GM21619 (cell line): ENCODE measurements at regions not wholly inside any gene's neighbourhood (a gene's known extent, or its start where the extent isn't known, plus 50 kb on each side); places are given as distances from the start of the nearest gene placed in this dataset.

Experiments used
- ATAC-seq: cut with Tn5 transposase; IDR thresholded peaks from one replicate; pipeline ENCODE4 v1.9.1; 2021; ENCODE audit not compliant: unreplicated experiment

DNA sequence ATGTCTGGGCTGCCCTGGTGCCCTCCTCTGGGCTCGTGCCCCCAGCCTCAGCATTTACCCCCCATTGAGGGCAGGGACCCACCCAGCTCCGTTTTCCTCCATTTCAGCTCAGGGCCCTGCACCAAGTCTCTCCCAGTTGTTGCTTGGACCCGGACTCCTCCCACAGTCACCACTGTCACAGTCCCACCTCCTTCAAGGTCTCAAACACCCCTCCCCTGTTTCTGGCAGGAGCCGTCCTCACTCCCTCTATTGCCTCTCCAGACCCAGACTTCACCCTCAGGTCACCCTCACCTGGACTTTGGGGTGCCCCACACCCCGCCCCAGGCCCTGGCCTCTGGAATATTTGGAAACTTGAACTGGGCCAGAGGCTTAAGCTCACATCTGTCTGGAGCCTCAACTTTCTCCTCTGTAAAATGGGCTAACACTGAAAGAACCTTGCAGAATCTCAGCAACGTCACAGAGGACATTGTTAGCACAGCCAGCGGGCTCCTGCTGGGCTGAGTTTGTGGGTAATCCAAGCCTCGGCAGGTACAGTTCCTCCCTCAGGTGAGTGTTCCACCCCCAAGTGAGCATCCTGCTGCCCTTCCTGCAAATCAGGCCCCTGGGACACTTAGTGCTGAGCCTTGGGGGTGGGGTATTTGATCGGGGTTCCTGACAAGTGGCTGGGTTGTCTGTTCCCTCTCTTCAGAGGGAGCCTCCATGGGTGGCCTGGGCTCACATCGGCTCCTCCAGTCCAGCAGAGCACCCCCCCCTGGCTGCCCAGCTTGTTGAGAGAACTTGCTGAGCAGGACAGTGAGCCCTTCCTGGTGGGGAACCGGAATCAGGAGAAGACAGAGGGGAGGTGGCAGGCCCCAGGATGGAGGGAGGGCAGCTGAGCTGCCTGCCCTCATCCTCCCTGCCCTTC, 130.1 kb downstream of the C9orf50 start:
- no peak for ATAC-seq

DNA sequence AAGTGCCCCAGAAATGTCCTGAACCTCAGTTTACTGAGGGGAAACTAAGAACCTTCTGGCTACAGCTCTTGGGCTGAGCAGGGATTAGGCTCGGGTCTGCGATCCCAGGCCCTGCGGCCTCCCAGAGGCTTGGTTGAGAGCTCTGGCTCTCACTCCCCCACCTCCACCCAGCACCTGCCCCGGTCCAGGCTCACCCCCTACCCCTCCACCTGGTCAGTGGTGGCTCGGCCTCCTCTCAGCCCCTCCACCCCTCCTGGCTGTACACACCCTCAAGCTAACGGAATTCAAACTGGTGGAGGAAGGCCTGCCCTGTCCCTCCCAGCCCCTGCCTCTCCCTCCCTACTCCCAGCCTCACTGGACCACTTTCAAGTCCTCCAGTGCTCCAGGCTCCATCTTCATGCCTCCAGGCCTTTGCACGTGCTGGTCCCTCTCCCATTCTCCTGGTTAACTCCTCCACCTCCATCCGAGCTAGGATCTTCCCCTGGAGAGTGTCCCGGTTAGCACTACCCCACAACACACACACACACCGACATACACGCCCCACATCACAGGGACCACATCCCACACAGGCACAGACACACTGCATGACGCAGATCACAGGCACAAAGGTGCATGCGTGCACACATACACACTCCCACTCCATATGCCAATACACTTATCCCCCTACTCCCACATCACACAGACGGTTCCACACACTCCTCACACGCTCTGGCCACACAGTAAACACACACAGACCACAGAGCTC, 130.9 kb downstream of the C9orf50 start:
- no peak for ATAC-seq

DNA sequence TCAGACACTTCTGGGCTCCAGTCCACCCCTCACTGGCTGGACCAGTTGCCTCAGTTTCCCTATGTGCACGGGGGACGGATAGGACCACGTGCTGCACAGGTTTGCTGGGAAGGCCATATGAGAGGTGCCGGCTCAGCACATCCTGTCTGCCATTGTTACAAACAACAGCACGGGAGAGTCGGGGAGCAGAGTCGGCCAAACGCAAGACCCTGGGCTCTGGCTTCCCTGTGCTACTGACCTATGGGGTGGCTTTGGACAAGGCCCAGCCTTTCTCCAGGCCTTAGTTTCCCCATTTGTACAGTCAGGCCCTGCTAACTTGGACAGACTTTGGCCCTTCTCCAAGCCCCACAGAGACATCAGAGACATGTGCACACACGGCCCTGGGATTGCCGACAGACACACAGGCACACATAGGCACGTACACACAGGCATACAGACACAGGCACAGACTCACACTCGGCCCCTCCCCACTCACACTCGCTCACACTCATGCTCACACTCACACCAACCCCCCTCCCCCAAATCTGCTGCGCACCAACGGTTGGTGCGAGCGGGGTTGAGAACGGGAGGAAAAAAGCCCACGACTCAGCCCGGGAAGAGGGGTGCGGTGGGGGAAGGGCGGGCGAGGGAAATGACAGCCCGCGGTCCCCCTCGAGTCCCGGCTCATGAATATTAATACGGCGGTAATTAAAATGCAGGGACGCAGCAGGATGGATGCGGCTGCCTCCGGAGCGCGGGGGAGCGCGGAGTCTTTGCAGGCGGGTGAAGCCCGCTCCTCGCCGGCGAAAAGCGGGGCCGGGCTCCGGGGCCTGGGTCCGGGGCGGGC, 133.0 kb downstream of the C9orf50 start:
- ATAC-seq: peak; percentile 10

DNA sequence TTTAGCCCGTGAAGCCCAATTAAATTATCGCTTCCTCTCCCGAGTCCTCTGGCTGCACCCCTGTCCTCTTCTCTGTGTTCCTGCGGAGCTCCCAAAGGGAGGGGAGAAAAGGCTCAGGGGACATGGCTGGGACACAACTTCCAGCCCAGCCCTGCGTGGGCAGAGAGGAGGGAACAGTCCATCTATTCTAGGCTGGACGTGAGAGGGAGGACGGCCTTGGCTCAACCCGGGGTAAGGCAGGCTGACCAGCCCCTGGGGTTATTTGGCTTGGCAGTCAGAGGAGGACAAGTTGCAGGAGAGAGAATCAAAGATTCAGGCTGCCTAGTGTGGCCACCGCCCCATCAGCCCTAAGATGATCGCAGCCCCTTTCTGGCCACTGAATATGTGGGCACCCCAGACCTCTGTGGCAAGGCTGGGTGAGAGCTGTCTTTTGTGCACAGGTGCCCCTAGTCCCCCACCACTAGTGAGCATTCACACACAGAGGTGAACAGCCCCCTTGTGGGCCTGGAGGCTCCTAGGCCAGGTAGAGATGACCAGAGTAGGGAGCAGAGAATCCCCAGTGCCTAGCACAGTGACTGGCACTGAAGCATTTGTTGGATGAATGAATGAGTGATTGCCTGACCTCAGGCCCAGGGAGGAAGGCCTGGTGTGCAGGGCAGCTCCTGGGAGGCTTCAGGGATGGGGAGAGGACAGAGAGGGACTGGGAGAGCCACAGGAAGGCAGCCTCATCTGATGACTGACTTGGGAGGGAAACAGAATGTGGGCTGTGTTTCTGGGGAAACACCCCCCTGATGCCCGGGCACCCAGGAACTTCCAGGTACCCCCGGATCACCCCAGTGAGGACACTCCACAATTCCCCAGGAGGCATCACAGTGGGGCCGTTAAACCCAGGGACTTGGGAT, 133.9 kb downstream of the C9orf50 start:
- no peak for ATAC-seq

DNA sequence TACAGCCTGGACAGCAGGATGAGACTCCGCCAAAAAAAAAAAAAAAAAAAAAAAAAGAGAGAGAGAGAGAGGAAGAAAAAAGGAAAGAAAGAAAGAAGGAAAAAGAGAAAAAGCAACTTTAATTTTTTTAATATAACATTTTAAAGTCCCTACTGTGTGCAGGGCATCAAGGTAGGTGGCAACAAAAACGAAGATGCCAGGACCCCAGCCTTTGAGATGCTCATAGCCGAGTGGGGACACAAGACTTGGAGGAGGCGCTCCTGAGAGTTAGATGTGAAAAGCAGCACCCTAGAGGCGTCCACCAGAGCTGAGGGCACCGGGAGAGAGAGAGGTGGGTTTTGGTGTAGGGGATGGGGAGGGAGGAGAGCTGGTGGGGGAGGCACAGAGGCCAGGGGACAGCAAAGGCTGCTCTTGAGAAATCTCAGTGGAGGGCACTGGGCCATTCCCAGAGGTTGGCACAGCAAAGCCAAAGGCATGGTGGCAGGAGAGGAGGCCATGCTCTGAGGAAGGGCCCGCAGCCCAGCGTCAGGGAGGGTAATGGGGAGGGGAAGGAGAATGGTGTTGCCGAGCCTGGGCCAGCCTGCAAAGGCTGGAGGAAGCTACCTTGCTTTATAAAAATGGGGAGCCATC, 135.6 kb downstream of the C9orf50 start:
- ATAC-seq: no peak

DNA sequence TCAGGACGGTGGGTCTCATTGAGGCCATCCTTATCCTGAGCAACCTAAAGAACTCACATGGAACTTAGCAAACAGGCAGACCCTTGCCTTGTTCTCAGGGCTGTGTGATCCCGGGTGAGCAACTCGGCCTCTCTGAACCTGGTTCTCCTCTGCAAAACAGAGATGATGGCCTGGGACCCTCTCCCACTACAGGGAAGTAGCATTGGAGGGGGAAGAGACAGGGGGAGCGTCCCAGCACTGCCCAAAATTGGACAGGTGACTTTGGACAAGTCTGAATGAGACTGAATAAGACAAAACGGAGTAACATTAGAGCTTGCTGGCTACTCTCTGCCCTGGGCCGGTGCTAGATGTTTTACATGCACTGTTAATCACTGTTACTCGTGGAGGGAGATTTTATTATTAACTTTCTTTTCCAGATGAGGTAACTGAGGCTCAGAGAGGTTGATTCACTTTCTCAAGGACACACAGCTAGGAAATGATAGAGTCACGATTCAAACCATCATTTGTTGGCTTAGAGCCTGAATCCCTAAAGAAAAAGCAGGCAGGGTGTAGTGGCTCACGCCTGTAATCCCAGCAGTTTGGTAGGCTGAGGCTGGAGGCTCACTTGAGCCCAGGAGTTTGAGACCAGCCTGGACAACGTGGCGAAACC, 136.4 kb downstream of the C9orf50 start:
- ATAC-seq: no peak

DNA sequence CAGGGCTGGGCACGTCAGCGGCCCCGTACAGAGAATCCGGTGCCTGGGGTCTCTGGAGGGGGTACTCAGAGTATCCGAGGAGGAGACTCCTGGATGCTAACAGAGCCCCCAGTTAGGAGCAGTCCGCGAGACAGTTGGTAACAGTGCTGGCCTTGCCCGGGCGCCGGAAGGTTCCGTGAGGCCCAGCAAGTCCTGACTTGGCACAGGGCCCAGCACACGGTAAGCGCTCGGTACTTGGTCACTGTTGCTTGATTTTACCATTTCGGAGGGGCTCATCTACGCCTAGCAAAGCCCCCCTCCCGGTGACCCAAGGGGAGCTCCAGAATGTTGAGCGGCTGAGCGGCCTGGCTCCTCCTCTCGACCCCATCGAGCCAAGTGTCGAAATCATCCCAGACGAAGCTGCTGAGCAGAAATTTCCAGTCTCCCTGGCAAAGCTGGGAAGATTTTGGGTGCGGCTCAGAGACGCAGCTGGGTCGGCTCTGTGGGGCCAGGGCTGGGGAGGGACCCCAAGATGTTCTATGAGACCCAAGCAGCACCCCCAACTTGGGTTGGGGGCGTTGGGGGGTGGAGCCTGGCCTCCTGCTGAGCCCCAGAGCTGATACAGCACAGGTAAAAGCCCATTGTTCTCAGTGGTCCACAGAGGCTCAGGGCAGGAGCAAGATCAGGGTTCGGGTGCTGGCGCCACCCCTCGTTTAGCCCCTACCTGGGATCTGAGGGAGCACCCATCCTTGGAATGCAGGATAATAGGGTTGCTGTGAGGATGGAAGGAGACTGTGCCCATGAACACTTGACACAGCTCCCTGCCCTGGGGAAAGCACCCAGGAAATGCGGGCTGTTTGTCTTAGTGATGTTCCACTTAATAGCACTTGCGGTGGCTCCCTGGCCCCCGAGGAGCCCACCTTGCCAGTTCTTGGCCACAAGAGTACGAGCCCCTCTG, 137.2 kb downstream of the C9orf50 start:
- ATAC-seq: no peak

DNA sequence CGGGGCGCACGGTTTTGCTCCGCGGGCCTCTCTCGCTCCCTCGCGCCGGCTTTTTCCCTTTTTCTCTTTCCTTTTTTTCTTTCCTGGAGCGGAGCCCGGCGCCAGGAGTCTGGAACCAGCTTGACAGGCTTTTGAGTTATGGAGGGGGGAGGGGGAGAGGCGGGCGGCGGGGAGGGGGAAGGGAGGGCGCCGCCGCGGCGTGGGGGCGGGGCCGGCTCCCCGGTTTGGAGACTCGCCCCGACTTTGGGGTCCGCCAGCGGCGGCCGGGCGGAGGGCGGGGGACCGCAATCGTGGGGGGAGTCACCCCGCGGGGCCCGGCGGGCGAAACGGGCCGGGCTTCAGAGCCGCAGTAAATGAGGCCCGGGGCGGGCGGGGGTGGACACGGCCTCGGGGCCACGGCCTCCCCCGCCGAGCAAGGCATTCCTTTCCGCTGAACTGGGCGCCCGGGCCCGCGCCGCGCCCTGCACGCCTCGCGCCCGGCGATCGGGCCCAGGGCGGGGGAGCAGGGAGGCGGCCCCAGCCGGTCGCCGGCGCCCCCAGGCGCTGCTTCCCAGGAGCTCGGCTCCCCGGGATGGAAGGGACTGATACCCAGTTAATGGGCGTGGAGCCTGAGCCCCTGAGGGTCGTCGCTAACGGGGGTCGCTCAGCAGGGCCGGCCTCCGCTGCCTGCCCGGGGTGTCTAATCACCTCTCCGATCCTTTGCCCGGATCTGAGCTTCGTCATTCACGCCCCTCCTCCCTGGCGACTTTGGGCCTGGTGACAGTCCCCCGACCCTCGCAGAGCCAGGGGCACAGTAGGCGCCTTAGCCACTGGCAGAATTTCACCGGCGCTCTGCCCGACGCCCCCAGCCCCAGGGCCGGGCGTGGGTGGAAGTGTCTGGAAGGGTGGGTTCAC, 138.1 kb downstream of the C9orf50 start:
- ATAC-seq: no peak

DNA sequence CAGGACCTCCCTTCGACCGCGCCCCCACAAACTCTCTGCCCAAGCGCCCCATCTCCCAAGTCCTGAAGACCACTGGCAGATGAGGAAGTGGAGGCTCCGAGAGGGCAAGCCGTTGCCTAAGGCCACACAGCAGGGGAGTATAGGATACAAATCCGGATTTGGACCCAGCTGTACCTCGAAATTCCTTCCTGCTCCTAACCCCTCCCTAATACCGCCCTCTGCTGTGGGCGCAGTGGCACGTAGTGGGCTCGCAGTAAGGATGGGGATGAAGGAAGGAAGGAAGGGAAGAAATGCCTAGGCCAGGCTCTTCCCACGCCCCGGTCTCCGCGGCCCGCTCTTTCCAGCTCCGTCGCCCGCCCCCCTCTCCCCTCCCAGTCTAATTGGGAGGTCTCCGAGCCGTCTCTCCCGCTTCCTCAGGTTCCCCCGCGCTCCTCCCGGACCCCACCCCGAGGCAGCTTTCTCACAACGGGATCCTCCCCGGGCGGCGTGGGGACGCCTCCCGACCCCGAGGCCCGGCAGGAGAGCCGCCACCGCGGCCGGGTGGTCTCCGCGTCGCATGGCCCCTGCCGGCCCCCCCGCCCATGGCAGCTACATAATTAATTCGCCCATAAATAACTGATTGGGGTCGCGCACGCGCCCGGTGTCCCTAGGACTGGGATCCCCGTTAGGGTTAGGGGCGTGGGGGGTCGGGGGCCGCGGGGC, 138.9 kb downstream of the C9orf50 start:
- ATAC-seq: no peak

DNA sequence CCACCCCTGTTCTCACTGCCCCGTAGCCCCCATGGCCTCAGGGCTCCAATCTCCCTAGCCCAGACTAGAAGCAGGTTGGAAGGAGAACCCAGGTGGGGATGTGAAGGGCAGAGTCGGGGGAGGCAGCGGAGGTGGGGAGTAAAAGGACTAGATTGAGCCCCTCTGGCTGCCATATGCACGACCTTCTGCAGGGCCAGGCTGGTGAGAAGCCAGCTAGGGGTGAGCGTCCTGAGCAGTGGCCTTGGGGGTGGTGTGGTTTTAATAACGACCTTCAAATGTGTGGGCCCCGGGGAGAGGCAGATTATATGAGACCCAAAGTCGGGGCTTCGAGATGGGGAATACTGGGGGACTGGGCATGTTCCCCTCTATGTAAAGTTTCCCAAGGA, 139.5 kb downstream of the C9orf50 start:
- no peak for ATAC-seq

DNA sequence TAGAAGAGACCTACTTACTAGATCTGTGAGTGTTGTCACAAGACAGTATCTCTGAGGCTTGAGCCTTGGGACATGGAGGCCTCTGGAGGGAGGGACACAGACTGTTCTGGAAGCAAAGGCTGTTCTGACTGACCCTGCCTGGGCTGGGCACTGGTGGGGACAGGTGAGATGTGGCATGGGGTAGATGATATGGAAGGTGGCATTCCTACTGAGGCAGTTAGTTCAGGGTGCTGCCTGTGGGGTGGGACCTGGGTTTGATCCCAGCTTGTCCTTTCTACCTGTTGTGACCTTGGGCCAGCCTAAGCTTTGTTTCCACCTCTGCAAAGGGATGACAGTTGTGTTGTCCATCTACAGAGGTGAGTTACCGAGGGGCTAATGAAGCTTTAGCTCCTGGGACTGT, 140.2 kb downstream of the C9orf50 start:
- no peak for ATAC-seq

DNA sequence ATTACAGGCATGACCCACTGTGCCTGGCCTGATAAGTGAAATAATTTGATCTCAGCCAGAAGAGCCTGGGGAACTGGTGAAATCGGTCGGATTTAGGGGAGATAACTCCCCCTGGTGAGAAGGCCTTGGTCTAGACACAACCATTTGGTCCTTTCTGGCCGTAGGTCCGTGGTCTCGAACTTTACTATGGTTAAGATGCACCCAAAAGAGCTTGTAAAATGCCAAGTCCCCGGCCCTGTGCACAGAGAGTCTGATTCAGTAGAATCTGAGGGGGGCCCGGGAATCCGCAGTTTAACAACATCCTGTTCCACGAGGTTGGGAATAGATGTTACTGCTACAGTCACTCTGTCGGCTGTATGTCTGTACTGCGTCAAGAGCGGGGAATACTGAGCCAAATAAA, 140.7 kb downstream of the C9orf50 start:
- ATAC-seq: no peak

DNA sequence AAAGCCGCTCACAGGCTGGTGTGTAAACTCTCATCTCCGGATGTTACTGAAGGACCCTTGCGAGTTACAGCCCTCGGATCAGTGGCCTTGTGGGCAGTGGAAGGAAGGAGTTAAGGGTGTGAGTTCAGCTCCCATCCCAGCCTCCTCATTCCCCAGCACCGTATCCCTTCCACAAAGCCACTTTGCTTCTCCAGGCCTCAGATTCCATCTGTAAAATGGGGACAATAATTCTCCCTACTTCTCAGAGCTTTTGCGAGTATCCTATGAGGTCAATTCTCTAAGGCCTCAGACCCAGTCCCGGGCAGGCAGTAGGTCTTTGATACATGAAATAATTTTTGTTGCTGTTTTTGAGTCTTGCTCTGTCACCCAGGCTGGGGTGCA, 141.3 kb downstream of the C9orf50 start:
- no peak for ATAC-seq

DNA sequence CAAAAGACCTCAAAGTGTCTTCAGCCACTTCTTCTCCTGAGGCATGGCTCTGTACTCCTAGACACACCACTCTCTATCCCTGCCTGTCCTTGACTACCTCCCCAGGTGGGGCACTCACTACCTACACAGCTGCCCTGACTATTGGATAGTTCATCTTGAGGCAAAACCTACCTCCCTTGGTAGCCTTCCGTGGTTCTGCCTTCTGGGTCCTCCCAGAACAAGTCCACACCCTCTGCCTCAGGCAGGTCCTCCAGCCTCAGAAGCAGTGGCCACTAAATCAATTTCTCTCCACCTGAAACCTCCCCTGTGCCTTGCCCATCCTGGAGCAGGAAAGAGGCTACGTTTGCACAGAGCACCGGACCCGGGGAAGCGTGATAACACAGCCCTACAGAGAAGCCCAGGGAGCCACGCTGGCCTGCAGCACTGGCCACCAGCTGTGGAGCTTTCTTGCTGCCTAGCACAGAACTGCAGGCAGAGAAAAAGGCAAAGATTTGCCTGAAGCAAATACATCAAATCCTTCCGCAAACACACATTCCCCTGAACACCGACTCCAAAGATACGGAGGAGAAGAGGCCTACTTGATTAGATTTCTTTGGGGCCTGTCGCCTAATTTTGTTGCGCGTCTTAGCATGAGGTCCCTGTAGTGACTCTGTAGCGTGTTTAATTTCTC, 141.8 kb downstream of the C9orf50 start:
- no peak for ATAC-seq

DNA sequence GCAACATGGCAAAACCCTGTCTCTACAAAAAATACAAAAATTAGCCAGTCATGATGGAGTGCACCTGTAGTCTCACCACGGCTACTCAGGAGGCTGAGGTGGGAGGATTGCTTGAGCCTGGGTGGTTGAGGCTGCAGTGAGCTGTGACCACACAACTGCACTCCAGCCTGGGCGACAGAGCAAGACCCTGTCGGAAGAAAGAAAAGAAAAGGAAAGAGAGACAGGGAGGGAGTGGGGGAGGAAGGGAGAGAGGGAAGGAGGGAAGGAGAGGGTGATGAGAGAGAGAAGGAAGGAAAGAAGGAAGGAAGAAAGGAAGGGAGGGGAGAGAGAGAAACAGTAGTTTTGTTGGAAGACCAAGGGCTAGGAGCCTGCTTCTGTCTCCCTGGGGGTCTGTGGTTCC, 142.4 kb downstream of the C9orf50 start:
- ATAC-seq: no peak
